GM19351 (cell line): ENCODE measurements at regions not wholly inside any gene's neighbourhood (a gene's known extent, or its start where the extent isn't known, plus 50 kb on each side); places are given as distances from the start of the nearest gene placed in this dataset.
"Not testable (repeated sequence)": the region's sequence is repeated elsewhere in the genome, so short reads cannot be mapped to it uniquely, and the experiment has no call there.

Source experiments
- ATAC-seq: cut with Tn5 transposase; IDR thresholded peaks from one replicate; pipeline ENCODE4 v1.9.1; 2021; ENCODE audit warnings: mild to moderate bottlenecking, moderate library complexity; ENCODE audit not compliant: unreplicated experiment

GRCh38 chr10:7108141-7108540, 302.7 kb downstream of the SFMBT2 start:
- no peak for ATAC-seq

GRCh38 chr10:7107285-7107684, 303.5 kb downstream of the SFMBT2 start:
- no peak for ATAC-seq

- ATAC-seq, result not testable (repeated sequence)
Observed at GRCh38 chr10:7104379-7104778, 306.5 kb downstream of the SFMBT2 start.

GRCh38 chr10:7102557-7103349, 308.1 kb downstream of the SFMBT2 start:
- peak; percentile 86 for ATAC-seq

- no peak for ATAC-seq
Observed at GRCh38 chr10:7102084-7102483, 308.8 kb downstream of the SFMBT2 start.

- ATAC-seq, result no peak
Observed at GRCh38 chr10:7101451-7101850, 309.4 kb downstream of the SFMBT2 start.

GRCh38 chr10:7100032-7100702, 310.7 kb downstream of the SFMBT2 start:
- ATAC-seq, result no peak

GRCh38 chr10:7098160-7098762, 312.6 kb downstream of the SFMBT2 start:
- no peak for ATAC-seq

- no peak for ATAC-seq
Observed at GRCh38 chr10:7094781-7095180, 316.1 kb downstream of the SFMBT2 start.

GRCh38 chr10:7093368-7093767, 317.5 kb downstream of the SFMBT2 start:
- ATAC-seq, result no peak

GRCh38 chr10:7092603-7093002, 318.2 kb downstream of the SFMBT2 start:
- no peak for ATAC-seq

GRCh38 chr10:7090529-7090928, 320.3 kb downstream of the SFMBT2 start:
- ATAC-seq, result no peak

GRCh38 chr10:7085913-7086589, 324.8 kb downstream of the SFMBT2 start:
- ATAC-seq, result no peak

- no peak for ATAC-seq
Observed at GRCh38 chr10:7085147-7085912, 325.5 kb downstream of the SFMBT2 start.

- no peak for ATAC-seq
Observed at GRCh38 chr10:7084280-7085005, 326.4 kb downstream of the SFMBT2 start.

GRCh38 chr10:7082967-7083366, 327.9 kb downstream of the SFMBT2 start:
- ATAC-seq, result no peak

GRCh38 chr10:7077880-7078279, 333.0 kb downstream of the SFMBT2 start:
- no peak for ATAC-seq

- ATAC-seq, result no peak
Observed at GRCh38 chr10:7075851-7076250, 335.0 kb downstream of the SFMBT2 start.

- ATAC-seq, result no peak
Observed at GRCh38 chr10:7075110-7075509, 335.7 kb downstream of the SFMBT2 start.

GRCh38 chr10:7071421-7071820, 339.4 kb downstream of the SFMBT2 start:
- no peak for ATAC-seq
